Gastrocnemius medialis (tissue), 4 donors: ENCODE measurements at regions not wholly inside any gene's neighbourhood (a gene's known extent, or its start where the extent isn't known, plus 50 kb on each side); places are given as distances from the start of the nearest gene placed in this dataset.

Experiments
- ATAC-seq, 2 donors: fragments of 150-250 bp; one replicate each; pipeline ENCODE4 v1.9.1; 2016
- DNase-seq, 2 donors: peaks; one replicate each; pipeline ENCODE4 v3.0.0-alpha.2; 2019
- H3K27ac ChIP-seq, 4 donors: fragments of 200-600 bp; sonication (generic); 1 replicate in 1 of 4; 2 replicates in 3 of 4; pipeline ENCODE4 v1.5.1; 2016 to 2018; ENCODE audit warnings: mild to moderate bottlenecking in 2 of 4, moderate library complexity in 1 of 4
- H3K27me3 ChIP-seq, 3 donors: fragments of 200-600 bp; sonication (generic) in 2 of 3; 1 replicate in 1 of 3; 2 replicates in 2 of 3; pipeline versions ENCODE4 v1.5.1 to v1.6.0; 2016 to 2019; ENCODE audit warnings: mild to moderate bottlenecking in 1 of 3, moderate library complexity in 1 of 3
- H3K36me3 ChIP-seq, 2 donors: fragments of 200-600 bp; sonication (generic) in 1 of 2; one replicate each; pipeline ENCODE4 v1.5.1; 2017 to 2018
- H3K4me1 ChIP-seq, 2 donors: fragments of 200-600 bp; sonication (generic) in 1 of 2; one replicate each; pipeline ENCODE4 v1.5.1; 2016 to 2017; ENCODE audit warnings: mild to moderate bottlenecking in 2 of 2
- H3K4me3 ChIP-seq, 4 donors: fragments of 200-600 bp; sonication (generic) in 3 of 4; 1 replicate in 1 of 4; 2 replicates in 3 of 4; pipeline ENCODE4 v1.5.1; 2016 to 2019; ENCODE audit warnings: mild to moderate bottlenecking in 2 of 4
- H3K9me3 ChIP-seq, 3 donors: fragments of 200-600 bp; sonication (generic) in 2 of 3; 1 replicate in 1 of 3; 2 replicates in 2 of 3; pipeline ENCODE4 v1.5.1; 2016 to 2019
- CTCF ChIP-seq, 5 experiments: fragments of 450-650 bp in 3 of 5; fragments of 200-600 bp in 2 of 5; sonication (generic) in 2 of 5; IDR thresholded peaks in 4 of 5; conservative IDR thresholded peaks in 1 of 5; 1 replicate in 4 of 5; 2 replicates in 1 of 5; pipeline ENCODE4 v1.5.1; 2016 to 2019; ENCODE audit warnings: antibody characterized with exemption in 5 of 5, mild to moderate bottlenecking in 3 of 5, moderate library complexity in 3 of 5
- POLR2A ChIP-seq, 2 donors: fragments of 450-650 bp; IDR thresholded peaks; one replicate each; pipeline ENCODE4 v1.6.1; 2017; ENCODE audit warnings: antibody characterized with exemption in 2 of 2, mild to moderate bottlenecking in 2 of 2, moderate library complexity in 2 of 2
- in situ Hi-C, 4 donors: fragments of 200-750 bp; cut with MboI; loops; one replicate each; pipeline versions ENCODE4 v1.15.0 to v1.8.0; 2017; ENCODE audit warnings: low sequenced_read_pairs in 4 of 4
- intact Hi-C: fragments of 100-400 bp; cut with DNase I; formaldehyde crosslinking; loops from one replicate; pipeline ENCODE4 v1.15.1; 2023; ENCODE audit warnings: low total_unique reads

DNA sequence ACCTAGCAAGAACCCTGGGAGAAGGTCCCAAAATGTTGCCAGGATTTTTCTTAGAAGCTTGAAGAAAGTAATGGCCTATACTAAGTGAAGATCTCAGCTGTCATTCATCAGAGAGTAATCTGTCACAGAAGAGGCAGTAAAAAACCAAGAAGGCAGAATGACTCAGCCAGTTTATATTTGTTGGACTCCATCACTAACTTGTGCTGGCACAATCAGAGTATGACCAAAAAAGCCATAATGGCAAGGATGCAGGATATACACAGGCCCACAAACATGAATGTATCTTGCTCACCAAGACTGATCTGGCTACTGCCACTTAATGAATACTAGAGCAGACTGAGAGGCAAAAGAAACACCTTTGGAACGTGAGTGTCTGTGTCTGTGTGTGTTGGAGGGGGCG is 104.0 kb upstream of the POU5F2 start:
- TF ChIP-seq CTCF (IDR thresholded peaks at IDR 0.05 in 4 of 5, conservative IDR thresholded peaks at IDR 0.05 in 1 of 5) (no peak), POLR2A (IDR thresholded peaks at IDR 0.05) (no peak)
- no peaks in the 10 kb centered on the region for H3K36me3 ChIP-seq
- no peak overlapping the region for H3K4me3 ChIP-seq
- no peaks in the 10 kb centered on the region for H3K4me1 ChIP-seq
- no peaks in the 10 kb centered on the region for H3K27me3 ChIP-seq
- no peak overlapping the region for H3K27ac ChIP-seq
- ATAC-seq (peak; percentile 56 to 69), DNase-seq (no peak)
- peaks cover 0 to 11% (median 0%) of the 10 kb centered on the region in 3 donors for H3K9me3 ChIP-seq
- intact Hi-C loops (no loop called here), in situ Hi-C loops (no loop called here)

- intact Hi-C loops (no loop called here), in situ Hi-C loops (no loop called here)
- no peak overlapping the region for H3K27ac ChIP-seq
- no peak for DNase-seq
- no peak for ATAC-seq
- H3K9me3 ChIP-seq: no peaks in the 10 kb centered on the region
- no peaks in the 10 kb centered on the region for H3K27me3 ChIP-seq
- H3K4me1 ChIP-seq: no peaks in the 10 kb centered on the region
- H3K36me3 ChIP-seq: no peaks in the 10 kb centered on the region
- no peak overlapping the region for H3K4me3 ChIP-seq
- TF ChIP-seq POLR2A (IDR thresholded peaks at IDR 0.05) (no peak), CTCF (IDR thresholded peaks at IDR 0.05 in 4 of 5, conservative IDR thresholded peaks at IDR 0.05 in 1 of 5) (no peak)
Observed at GRCh38 chr5:93831449-93831848, 90.0 kb upstream of the POU5F2 start.

DNA sequence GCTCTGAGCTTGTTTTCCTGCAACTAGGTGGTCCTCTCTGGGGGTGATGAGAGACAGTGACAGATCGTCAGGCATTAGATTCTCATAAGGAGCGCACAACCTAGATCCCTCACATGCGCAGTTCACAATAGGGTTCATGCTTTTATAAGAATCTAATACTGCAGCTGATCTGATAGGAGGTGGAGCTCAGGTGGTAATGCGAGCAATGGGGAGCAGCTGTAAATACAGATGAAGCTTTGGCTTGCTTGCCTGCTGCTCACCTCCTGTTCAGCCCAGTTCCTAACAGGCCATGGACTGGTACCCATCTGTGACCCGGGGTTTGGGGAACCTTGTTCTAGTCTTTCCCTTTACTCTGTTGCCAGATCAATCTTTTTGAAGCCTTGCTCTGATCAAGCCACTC is 89.5 kb upstream of the POU5F2 start:
- Histone ChIP-seq H3K27me3 (no peaks in the 10 kb centered on the region), H3K36me3 (no peaks in the 10 kb centered on the region), H3K9me3 (no peaks in the 10 kb centered on the region), H3K4me3 (no peak overlapping the region), H3K27ac (no peak overlapping the region), H3K4me1 (no peaks in the 10 kb centered on the region)
- in situ Hi-C loops: no loop called here
- ATAC-seq (no peak), DNase-seq (no peak)
- TF ChIP-seq CTCF (IDR thresholded peaks at IDR 0.05 in 4 of 5, conservative IDR thresholded peaks at IDR 0.05 in 1 of 5) (no peak), POLR2A (IDR thresholded peaks at IDR 0.05) (no peak)
- intact Hi-C loops: no loop called here

GRCh38 chr5:93829346-93829745 is 87.9 kb upstream of the POU5F2 start:
- H3K9me3 ChIP-seq: no peaks in the 10 kb centered on the region

More at GRCh38 chr5:93829346-93829745, 87.9 kb upstream of the POU5F2 start:
- Histone ChIP-seq H3K4me1 (no peaks in the 10 kb centered on the region), H3K4me3 (no peak overlapping the region), H3K27ac (no peak overlapping the region), H3K27me3 (no peaks in the 10 kb centered on the region), H3K36me3 (no peaks in the 10 kb centered on the region)
- in situ Hi-C loops: no loop called here
- intact Hi-C loops: no loop called here
- no peak for TF ChIP-seq CTCF (IDR thresholded peaks at IDR 0.05 in 4 of 5, conservative IDR thresholded peaks at IDR 0.05 in 1 of 5)
- TF ChIP-seq POLR2A (IDR thresholded peaks at IDR 0.05): no peak
- ATAC-seq: no peak
- DNase-seq: no peak
